CD4-positive, alpha-beta memory T cell (primary cell): ENCODE measurements at regions not wholly inside any gene's neighbourhood (a gene's known extent, or its start where the extent isn't known, plus 50 kb on each side); places are given as distances from the start of the nearest gene placed in this dataset.

Source experiments
- CTCF ChIA-PET: fragments of 350-600 bp; sonication (Branson Sonifier 250); formaldehyde crosslinking; loops from one replicate; lab custom pipeline; 2021; ENCODE audit warnings: inconsistent platforms; ENCODE audit not compliant: partially characterized antibody; lab: Charles Lee
- POLR2A ChIA-PET: fragments of 350-600 bp; sonication (Branson Sonifier 250); formaldehyde crosslinking; loops from one replicate; lab custom pipeline; 2021; ENCODE audit not compliant: partially characterized antibody; lab: Charles Lee
- DNase-seq, 5 donors: peaks; one replicate each; pipeline versions ENCODE4 v3.0.0 to v3.0.0-alpha.2; 2020 to 2022; ENCODE audit warnings: mixed read lengths in 1 of 5
- H3K27ac ChIP-seq: one replicate; pipeline ENCODE4 v1.7.0; 2013; ENCODE audit warnings: low read depth, low read length
- H3K27me3 ChIP-seq: 2 replicates; pipeline ENCODE4 v1.7.0; 2013; ENCODE audit warnings: mild to moderate bottlenecking, low read length, moderate library complexity; ENCODE audit not compliant: insufficient read depth
- H3K36me3 ChIP-seq: 2 replicates; pipeline ENCODE4 v1.7.0; 2013; ENCODE audit warnings: mild to moderate bottlenecking, low read length, moderate library complexity; ENCODE audit not compliant: insufficient read depth
- H3K4me1 ChIP-seq: 2 replicates; pipeline ENCODE4 v1.7.0; 2013; ENCODE audit warnings: mild to moderate bottlenecking, low read length, moderate library complexity; ENCODE audit not compliant: insufficient read depth
- H3K4me3 ChIP-seq, 2 donors: one replicate each; pipeline ENCODE4 v1.7.0; 2013; ENCODE audit warnings: low read length in 2 of 2, mild to moderate bottlenecking in 1 of 2
- H3K9me3 ChIP-seq, 2 donors: one replicate each; pipeline ENCODE4 v1.7.0; 2013; ENCODE audit warnings: low read length in 2 of 2, control low read depth in 1 of 2; ENCODE audit not compliant: control insufficient read depth in 1 of 2
- H3K27ac Mint-ChIP-seq, 7 donors: one replicate each; pipeline ENCODE4 v1.8.0; 2020 to 2021; ENCODE audit warnings: mixed read lengths in 7 of 7, mild to moderate bottlenecking in 6 of 7, inconsistent platforms in 3 of 7, moderate library complexity in 3 of 7
- H3K27me3 Mint-ChIP-seq, 2 donors: one replicate each; pipeline ENCODE4 v1.8.0; 2020 to 2021; ENCODE audit warnings: mixed read lengths in 2 of 2
- H3K36me3 Mint-ChIP-seq, 2 donors: one replicate each; pipeline ENCODE4 v1.8.0; 2020 to 2021; ENCODE audit warnings: mixed read lengths in 2 of 2, inconsistent platforms in 1 of 2, mild to moderate bottlenecking in 1 of 2
- H3K4me1 Mint-ChIP-seq, 4 donors: one replicate each; pipeline ENCODE4 v1.8.0; 2020 to 2021; ENCODE audit warnings: mixed read lengths in 4 of 4, mild to moderate bottlenecking in 1 of 4
- H3K4me3 Mint-ChIP-seq, 8 donors: one replicate each; pipeline ENCODE4 v1.8.0; 2020 to 2021; ENCODE audit warnings: mixed read lengths in 8 of 8, mild to moderate bottlenecking in 7 of 8, moderate library complexity in 6 of 8, inconsistent platforms in 3 of 8
- H3K9me3 Mint-ChIP-seq, 8 donors: one replicate each; pipeline ENCODE4 v1.8.0; 2020 to 2021; ENCODE audit warnings: mixed read lengths in 8 of 8, mild to moderate bottlenecking in 5 of 8, inconsistent platforms in 3 of 8, moderate library complexity in 1 of 8
- intact Hi-C: fragments of 100-400 bp; cut with micrococcal nuclease; formaldehyde crosslinking; loops from one replicate; pipeline ENCODE4 v1.15.1; 2023

DNA sequence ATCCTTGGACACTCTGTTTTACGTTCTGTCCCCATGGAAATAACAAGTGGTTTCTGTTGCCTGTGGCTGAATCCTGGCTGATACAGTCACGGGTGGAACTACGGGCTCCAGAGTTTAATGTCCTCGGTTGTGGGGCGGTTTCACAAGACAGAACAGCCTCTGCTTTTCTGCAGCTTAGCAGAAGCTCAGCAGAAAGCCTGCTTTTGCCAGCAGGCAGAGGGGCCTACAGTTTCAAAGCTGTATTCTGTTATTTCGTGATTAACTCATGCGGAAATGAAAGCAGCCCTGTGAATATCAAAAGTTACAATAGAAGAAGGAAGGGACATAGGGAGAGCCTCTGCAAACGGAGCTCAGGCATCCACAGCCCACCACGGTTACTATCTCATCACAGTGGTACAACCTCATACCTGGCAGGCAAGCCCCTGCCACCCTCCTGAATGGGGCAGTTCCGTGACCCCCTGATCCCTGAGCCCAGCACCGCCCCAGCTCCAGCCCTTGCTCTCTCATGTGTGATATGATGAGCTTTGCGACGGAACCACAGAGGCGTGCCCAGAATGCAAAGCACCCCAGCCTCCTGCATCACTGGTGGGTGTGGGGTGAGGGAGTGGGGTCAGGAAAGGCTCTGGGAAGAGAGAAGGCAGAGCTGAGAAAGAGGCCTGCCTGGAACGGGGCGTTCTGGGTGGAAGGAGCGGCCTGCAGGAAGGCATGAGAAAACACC is 360.6 kb downstream of the BRD1 start:
- no peak for DNase-seq
- Histone ChIP-seq H3K27me3 (no peaks in the 10 kb centered on the region), H3K4me3 (no peak overlapping the region), H3K9me3 (no peaks in the 10 kb centered on the region), H3K36me3 (no peaks in the 10 kb centered on the region), H3K27ac (no peak overlapping the region), H3K4me1 (no peaks in the 10 kb centered on the region)
- no peak overlapping the region for H3K27ac Mint-ChIP-seq
- ChIA-PET CTCF (no interaction called here), POLR2A (no interaction called here)
- H3K4me1 Mint-ChIP-seq = peaks cover 0 to 2% (median 0%) of the 10 kb centered on the region in 4 donors
- peaks cover 0 to 2% (median 0%) of the 10 kb centered on the region in 8 donors for H3K9me3 Mint-ChIP-seq
- no peak overlapping the region for H3K4me3 Mint-ChIP-seq
- H3K27me3 Mint-ChIP-seq = peaks cover 0 to 3% of the 10 kb centered on the region in 2 donors
- no peaks in the 10 kb centered on the region for H3K36me3 Mint-ChIP-seq
- intact Hi-C loops = no loop called here

DNA sequence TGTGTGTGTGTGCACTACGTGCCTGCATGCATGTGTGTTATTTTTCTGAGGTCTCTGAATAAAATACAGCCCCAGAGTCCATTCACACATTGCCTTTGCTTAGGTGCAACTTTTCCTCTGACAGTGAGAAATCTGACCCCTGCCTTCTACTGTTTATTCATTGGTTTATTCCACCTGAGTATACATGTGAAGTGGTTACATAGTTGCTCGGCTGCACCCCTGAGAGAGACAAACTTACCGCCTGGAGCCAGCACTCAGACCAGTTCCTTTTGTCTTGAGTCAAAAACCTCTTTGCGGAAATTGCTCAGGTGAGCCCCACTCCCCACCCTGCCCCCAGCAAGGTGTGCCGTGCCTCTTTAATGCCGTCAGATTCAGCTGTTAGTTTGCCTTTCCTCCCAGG is 363.6 kb downstream of the BRD1 start:
- Histone ChIP-seq H3K9me3 (no peaks in the 10 kb centered on the region), H3K4me3 (no peak overlapping the region), H3K27me3 (no peaks in the 10 kb centered on the region), H3K4me1 (no peaks in the 10 kb centered on the region), H3K27ac (no peak overlapping the region), H3K36me3 (no peaks in the 10 kb centered on the region)
- peaks cover 0 to 3% of the 10 kb centered on the region in 2 donors for H3K27me3 Mint-ChIP-seq
- H3K9me3 Mint-ChIP-seq = peaks cover 0 to 2% (median 0%) of the 10 kb centered on the region in 8 donors
- POLR2A ChIA-PET = no interaction called here
- DNase-seq = no peak
- no peak overlapping the region for H3K4me3 Mint-ChIP-seq
- no peak overlapping the region for H3K27ac Mint-ChIP-seq
- intact Hi-C loops = no loop called here
- H3K36me3 Mint-ChIP-seq = no peaks in the 10 kb centered on the region
- CTCF ChIA-PET = no interaction called here
- peaks cover 0 to 2% (median 0%) of the 10 kb centered on the region in 4 donors for H3K4me1 Mint-ChIP-seq

DNA sequence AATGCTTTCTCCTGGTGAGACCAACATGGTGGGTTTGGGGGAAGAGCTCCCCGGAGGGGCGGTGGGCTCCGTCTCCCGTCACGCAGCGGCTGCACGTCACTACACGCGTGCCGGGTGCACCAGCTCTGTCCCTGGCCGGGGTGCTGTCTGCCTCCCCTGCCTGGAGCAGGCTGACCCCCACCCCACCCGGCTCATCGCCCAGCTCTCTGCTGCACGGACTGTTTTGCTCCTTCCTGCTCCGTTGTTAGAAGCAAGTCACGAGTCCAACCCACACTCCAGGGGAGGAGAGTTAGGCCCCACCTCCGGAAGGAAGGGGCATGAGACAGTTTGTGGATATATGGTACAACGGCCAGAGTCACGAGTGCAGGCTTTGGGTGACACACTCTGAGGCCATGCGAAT is 364.9 kb downstream of the BRD1 start:
- H3K4me1 ChIP-seq = no peaks in the 10 kb centered on the region
- Mint-ChIP-seq H3K9me3 (peaks cover 0 to 4% (median 0%) of the 10 kb centered on the region in 8 donors), H3K36me3 (no peaks in the 10 kb centered on the region), H3K27ac (no peak overlapping the region), H3K4me3 (no peak overlapping the region), H3K27me3 (peaks cover 0 to 6% of the 10 kb centered on the region in 2 donors), H3K4me1 (peaks cover 0 to 2% (median 0%) of the 10 kb centered on the region in 4 donors)
- no peaks in the 10 kb centered on the region for H3K9me3 ChIP-seq
- intact Hi-C loops = no loop called here
- ChIA-PET POLR2A (no interaction called here), CTCF (no interaction called here)
- H3K27ac ChIP-seq = no peak overlapping the region
- no peaks in the 10 kb centered on the region for H3K36me3 ChIP-seq
- H3K4me3 ChIP-seq = no peak overlapping the region
- no peaks in the 10 kb centered on the region for H3K27me3 ChIP-seq
- DNase-seq = no peak

DNA sequence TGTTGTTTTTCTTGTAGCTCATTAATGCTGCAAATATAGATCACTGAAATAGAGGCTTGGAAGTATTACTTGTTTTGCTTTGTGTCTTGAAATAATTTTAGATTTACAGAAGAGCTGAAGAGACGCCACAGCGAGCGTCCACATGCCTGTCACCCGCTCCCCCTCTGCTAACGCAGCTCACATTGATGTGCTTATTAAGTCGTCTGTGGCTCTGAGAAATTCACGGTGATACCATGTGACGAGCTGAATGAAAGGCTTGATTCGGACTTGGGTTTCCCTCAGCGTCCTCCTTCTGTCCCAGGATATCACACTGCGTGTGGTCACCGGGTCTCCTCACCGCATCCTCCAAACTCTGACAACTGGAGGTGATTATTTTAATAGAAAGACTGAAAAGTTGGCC is 365.4 kb downstream of the BRD1 start:
- POLR2A ChIA-PET = no interaction called here
- no peaks in the 10 kb centered on the region for H3K9me3 ChIP-seq

DNA sequence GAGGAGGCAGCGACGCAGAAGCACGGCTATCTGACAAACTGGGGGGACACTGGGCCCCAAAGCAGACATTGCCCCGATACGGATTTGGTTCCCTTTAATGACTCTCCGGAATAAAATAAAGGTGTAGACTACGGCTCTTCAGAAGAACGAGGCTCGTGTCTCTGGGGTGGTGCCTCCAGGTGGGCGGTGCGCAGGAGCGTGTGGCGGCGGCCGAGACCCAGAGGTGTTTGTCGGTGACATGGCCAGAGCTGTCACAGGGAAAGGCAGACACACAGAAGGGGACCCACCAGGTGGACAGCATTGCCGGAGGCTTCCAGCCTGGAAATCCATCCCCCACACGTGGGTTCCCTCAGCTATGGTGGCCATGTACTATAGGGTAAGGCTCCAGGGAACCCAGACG is 366.0 kb downstream of the BRD1 start:
- Histone ChIP-seq H3K36me3 (no peaks in the 10 kb centered on the region), H3K4me3 (no peak overlapping the region), H3K9me3 (no peaks in the 10 kb centered on the region), H3K27me3 (no peaks in the 10 kb centered on the region), H3K27ac (no peak overlapping the region), H3K4me1 (no peaks in the 10 kb centered on the region)
- H3K36me3 Mint-ChIP-seq = no peaks in the 10 kb centered on the region
- no peak overlapping the region for H3K27ac Mint-ChIP-seq
- H3K4me1 Mint-ChIP-seq = peaks cover 0 to 2% (median 0%) of the 10 kb centered on the region in 4 donors
- intact Hi-C loops = no loop called here
- no peak overlapping the region for H3K4me3 Mint-ChIP-seq
- peaks cover 0 to 6% of the 10 kb centered on the region in 2 donors for H3K27me3 Mint-ChIP-seq
- POLR2A ChIA-PET = no interaction called here
- CTCF ChIA-PET = no interaction called here
- no peak for DNase-seq
- H3K9me3 Mint-ChIP-seq = peaks cover 0 to 4% (median 0%) of the 10 kb centered on the region in 8 donors

More for the DNA sequence above, 365.4 kb downstream of the BRD1 start:
- Mint-ChIP-seq H3K36me3 (no peaks in the 10 kb centered on the region), H3K4me3 (no peak overlapping the region), H3K4me1 (peaks cover 0 to 2% (median 0%) of the 10 kb centered on the region in 4 donors), H3K9me3 (peaks cover 0 to 4% (median 0%) of the 10 kb centered on the region in 8 donors), H3K27me3 (peaks cover 0 to 6% of the 10 kb centered on the region in 2 donors), H3K27ac (no peak overlapping the region)
- no peak for DNase-seq
- Histone ChIP-seq H3K4me1 (no peaks in the 10 kb centered on the region), H3K27me3 (no peaks in the 10 kb centered on the region), H3K36me3 (no peaks in the 10 kb centered on the region), H3K27ac (no peak overlapping the region), H3K4me3 (no peak overlapping the region)
- intact Hi-C loops = no loop called here
- CTCF ChIA-PET = no interaction called here

DNA sequence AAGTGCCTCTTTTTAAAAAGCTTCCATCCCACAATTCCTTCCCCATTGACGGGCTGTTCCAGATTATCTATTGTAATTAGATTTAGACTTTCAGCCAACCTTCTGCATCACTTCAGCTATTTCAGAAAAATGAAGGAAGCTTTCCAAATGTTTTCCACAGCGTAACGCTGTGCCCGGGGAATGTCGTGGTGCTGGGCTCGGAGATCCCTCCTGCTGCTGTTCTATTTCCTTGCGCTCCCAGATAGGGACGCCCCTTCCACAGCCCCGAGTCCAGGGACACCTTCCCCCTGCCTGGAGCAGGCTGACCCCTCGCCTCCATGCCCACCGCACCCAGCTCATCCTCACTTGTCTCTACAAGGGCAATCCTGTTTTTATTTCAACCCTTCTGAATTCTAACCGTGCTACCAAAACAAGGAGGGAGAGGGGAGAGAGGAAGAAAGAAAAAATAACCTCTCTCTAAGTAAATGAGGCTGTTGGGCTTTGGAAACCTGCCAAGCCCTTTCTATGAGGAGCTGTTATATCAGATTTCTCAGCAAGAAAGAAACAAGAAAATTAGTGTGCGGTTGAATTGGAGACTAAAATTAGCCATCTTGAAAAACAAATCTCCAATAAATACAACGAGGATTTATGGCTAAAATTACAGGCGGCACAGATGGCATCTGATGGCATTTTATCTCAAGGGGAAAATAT is 366.9 kb downstream of the BRD1 start:
- ChIA-PET CTCF (no interaction called here), POLR2A (no interaction called here)
- no peak overlapping the region for H3K27ac ChIP-seq
- DNase-seq = no peak
- no peaks in the 10 kb centered on the region for H3K36me3 ChIP-seq
- Mint-ChIP-seq H3K36me3 (no peaks in the 10 kb centered on the region), H3K27me3 (peaks cover 0 to 6% of the 10 kb centered on the region in 2 donors), H3K4me1 (peaks cover 0 to 2% (median 0%) of the 10 kb centered on the region in 4 donors), H3K4me3 (no peak overlapping the region), H3K27ac (no peak overlapping the region), H3K9me3 (peaks cover 0 to 4% (median 0%) of the 10 kb centered on the region in 8 donors)
- intact Hi-C loops = no loop called here
- H3K9me3 ChIP-seq = no peaks in the 10 kb centered on the region
- H3K4me3 ChIP-seq = no peak overlapping the region
- H3K27me3 ChIP-seq = no peaks in the 10 kb centered on the region
- H3K4me1 ChIP-seq = no peaks in the 10 kb centered on the region

DNA sequence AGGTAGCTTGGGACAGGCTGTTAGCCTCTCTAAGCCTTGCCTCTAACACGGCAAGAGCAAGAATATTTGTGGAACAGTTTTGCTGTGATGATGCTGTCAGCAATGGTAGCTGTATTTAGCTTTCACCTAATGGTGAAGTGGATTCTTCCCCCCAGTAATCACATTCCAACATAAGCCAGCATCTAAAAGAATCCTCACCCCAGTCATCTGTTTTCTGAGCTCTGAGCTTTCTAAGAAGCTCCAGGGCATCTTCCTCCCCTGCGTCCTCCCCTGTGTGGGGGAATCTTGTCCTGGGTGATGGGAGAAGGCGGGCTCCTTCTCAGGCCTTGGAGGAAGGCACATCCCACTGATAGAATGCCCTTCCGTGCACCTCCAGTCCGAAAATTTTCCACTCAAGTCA is 367.6 kb downstream of the BRD1 start:
- DNase-seq = no peak
- Mint-ChIP-seq H3K4me1 (peaks cover 0 to 2% (median 0%) of the 10 kb centered on the region in 4 donors), H3K27me3 (peaks cover 0 to 6% of the 10 kb centered on the region in 2 donors), H3K4me3 (no peak overlapping the region), H3K36me3 (no peaks in the 10 kb centered on the region), H3K27ac (no peak overlapping the region), H3K9me3 (peaks cover 0 to 4% (median 0%) of the 10 kb centered on the region in 8 donors)
- CTCF ChIA-PET = no interaction called here
- H3K27ac ChIP-seq = no peak overlapping the region
- H3K36me3 ChIP-seq = no peaks in the 10 kb centered on the region
- H3K9me3 ChIP-seq = no peaks in the 10 kb centered on the region
- POLR2A ChIA-PET = no interaction called here
- H3K4me1 ChIP-seq = no peaks in the 10 kb centered on the region
- intact Hi-C loops = no loop called here
- H3K4me3 ChIP-seq = no peak overlapping the region
- no peaks in the 10 kb centered on the region for H3K27me3 ChIP-seq
